ENCODE measurements at regions not wholly inside any gene's neighbourhood (a gene's known extent, or its start where the extent isn't known, plus 50 kb on each side); places are given as distances from the start of the nearest gene placed in this dataset.

- H3K4me1 ChIP-seq (ENCODE audit: control insufficient read depth, extremely low read depth, insufficient read depth, low read length) = peaks cover 32% of the 10 kb centered on the region
- peak in 1 of 2 donors; percentile 50 for DNase-seq (ENCODE audit: low read depth in 2 of 2)
- no peaks in the 10 kb centered on the region for H3K9me3 ChIP-seq (ENCODE audit: control insufficient read depth, insufficient read depth, low read depth, low read length)
- peak overlapping the region; percentile 33 for H3K9ac ChIP-seq (ENCODE audit: insufficient read depth, low read length)
- peak overlapping the region; percentile 82 for H3K27ac ChIP-seq (ENCODE audit: insufficient read depth, low read length)
- no peak overlapping the region for H2AFZ ChIP-seq (ENCODE audit: low read length)
- no peaks in the 10 kb centered on the region for H3K27me3 ChIP-seq (ENCODE audit: control insufficient read depth, insufficient read depth, low read length)
- no peak overlapping the region for H3K4me2 ChIP-seq (ENCODE audit: extremely low read depth, insufficient read depth, low read length)
- H3K4me3 ChIP-seq (replicated peaks in 1 of 4; ENCODE audit: control extremely low read depth in 1 of 4, insufficient read depth in 1 of 4, low read depth in 3 of 4, low read length in 4 of 4) = no peak overlapping the region
- TF ChIP-seq EZH2 (IDR thresholded peaks at IDR 0.05; ENCODE audit: low read length, missing control alignments) = no peak
- no peak for TF ChIP-seq CTCF (conservative IDR thresholded peaks at IDR 0.05 in 1 of 2, IDR thresholded peaks at IDR 0.05 in 1 of 2; ENCODE audit: low read depth in 1 of 2, low read length in 2 of 2)
- H4K20me1 ChIP-seq (ENCODE audit: control insufficient read depth, extremely low read depth, insufficient read depth, low read length) = no peaks in the 10 kb centered on the region
- no peaks in the 10 kb centered on the region for H3K79me2 ChIP-seq (ENCODE audit: control insufficient read depth, insufficient read depth, low read length)
- no peaks in the 10 kb centered on the region for H3K36me3 ChIP-seq (ENCODE audit: control insufficient read depth, insufficient read depth, low read length)
Measured at GRCh38 chr3:8442993-8443650, 58.5 kb upstream of the LMCD1 start.

- peak overlapping the region; percentile 51 for H3K4me2 ChIP-seq (ENCODE audit: extremely low read depth, insufficient read depth, low read length)
- DNase-seq (ENCODE audit: low read depth in 2 of 2) = peak; percentile 97 to 99
- no peaks in the 10 kb centered on the region for H4K20me1 ChIP-seq (ENCODE audit: control insufficient read depth, extremely low read depth, insufficient read depth, low read length)
- peak overlapping the region in 2 of 4 experiments; percentile 11 to 18 for H3K4me3 ChIP-seq (replicated peaks in 1 of 4; ENCODE audit: control extremely low read depth in 1 of 4, insufficient read depth in 1 of 4, low read depth in 3 of 4, low read length in 4 of 4)
- peak overlapping the region; percentile 82 for H3K27ac ChIP-seq (ENCODE audit: insufficient read depth, low read length)
- H3K79me2 ChIP-seq (ENCODE audit: control insufficient read depth, insufficient read depth, low read length) = no peaks in the 10 kb centered on the region
- TF ChIP-seq CTCF (conservative IDR thresholded peaks at IDR 0.05 in 1 of 2, IDR thresholded peaks at IDR 0.05 in 1 of 2; ENCODE audit: low read depth in 1 of 2, low read length in 2 of 2) = no peak
- no peak for TF ChIP-seq EZH2 (IDR thresholded peaks at IDR 0.05; ENCODE audit: low read length, missing control alignments)
- H3K4me1 ChIP-seq (ENCODE audit: control insufficient read depth, extremely low read depth, insufficient read depth, low read length) = peaks cover 32% of the 10 kb centered on the region
- peak overlapping the region; percentile 41 for H3K9ac ChIP-seq (ENCODE audit: insufficient read depth, low read length)
- no peaks in the 10 kb centered on the region for H3K9me3 ChIP-seq (ENCODE audit: control insufficient read depth, insufficient read depth, low read depth, low read length)
- H3K27me3 ChIP-seq (ENCODE audit: control insufficient read depth, insufficient read depth, low read length) = no peaks in the 10 kb centered on the region
- no peaks in the 10 kb centered on the region for H3K36me3 ChIP-seq (ENCODE audit: control insufficient read depth, insufficient read depth, low read length)
- no peak overlapping the region for H2AFZ ChIP-seq (ENCODE audit: low read length)
Measured at GRCh38 chr3:8443829-8444791, 57.5 kb upstream of the LMCD1 start.

- H3K36me3 ChIP-seq (ENCODE audit: control insufficient read depth, insufficient read depth, low read length) = no peaks in the 10 kb centered on the region
- no peaks in the 10 kb centered on the region for H4K20me1 ChIP-seq (ENCODE audit: control insufficient read depth, extremely low read depth, insufficient read depth, low read length)
- H3K9ac ChIP-seq (ENCODE audit: insufficient read depth, low read length) = no peak overlapping the region
- H3K4me2 ChIP-seq (ENCODE audit: extremely low read depth, insufficient read depth, low read length) = no peak overlapping the region
- TF ChIP-seq EZH2 (IDR thresholded peaks at IDR 0.05; ENCODE audit: low read length, missing control alignments) (no peak), CTCF (conservative IDR thresholded peaks at IDR 0.05 in 1 of 2, IDR thresholded peaks at IDR 0.05 in 1 of 2; ENCODE audit: low read depth in 1 of 2, low read length in 2 of 2) (no peak)
- peaks cover 32% of the 10 kb centered on the region for H3K4me1 ChIP-seq (ENCODE audit: control insufficient read depth, extremely low read depth, insufficient read depth, low read length)
- H3K9me3 ChIP-seq (ENCODE audit: control insufficient read depth, insufficient read depth, low read depth, low read length) = no peaks in the 10 kb centered on the region
- H3K4me3 ChIP-seq (replicated peaks in 1 of 4; ENCODE audit: control extremely low read depth in 1 of 4, insufficient read depth in 1 of 4, low read depth in 3 of 4, low read length in 4 of 4) = no peak overlapping the region
- no peak for DNase-seq (ENCODE audit: low read depth in 2 of 2)
- no peak overlapping the region for H2AFZ ChIP-seq (ENCODE audit: low read length)
- H3K79me2 ChIP-seq (ENCODE audit: control insufficient read depth, insufficient read depth, low read length) = no peaks in the 10 kb centered on the region
- peak overlapping the region; percentile 82 for H3K27ac ChIP-seq (ENCODE audit: insufficient read depth, low read length)
- no peaks in the 10 kb centered on the region for H3K27me3 ChIP-seq (ENCODE audit: control insufficient read depth, insufficient read depth, low read length)
Measured at GRCh38 chr3:8444883-8445282, 56.7 kb upstream of the LMCD1 start.
